SK-N-SH (cell line): ENCODE measurements at regions not wholly inside any gene's neighbourhood (a gene's known extent, or its start where the extent isn't known, plus 50 kb on each side); places are given as distances from the start of the nearest gene placed in this dataset.

Experiments
- CTCF ChIA-PET: fragments of 300-600, 350-600 bp; formaldehyde crosslinking; extraction: SDS; loops from one replicate; lab custom pipeline; 2021; lab: Yijun Ruan, JAX
- POLR2A ChIA-PET: fragments of 350-600 bp; sonication (Branson Sonifier 250); formaldehyde crosslinking; extraction: SDS; loops from one replicate; lab custom pipeline; 2020; ENCODE audit warnings: antibody characterized with exemption, inconsistent platforms; lab: Yijun Ruan, JAX
- DNase-seq: peaks from one replicate; pipeline ENCODE4 v3.0.0; 2012
- H2AFZ ChIP-seq: fragments of 200-600 bp; sonication (generic); 2 replicates; pipeline ENCODE4 v1.8.1; 2016; ENCODE audit warnings: antibody characterized with exemption, mild to moderate bottlenecking, low read depth
- H3F3A ChIP-seq: fragments of 200-600 bp; sonication (generic); replicated peaks from 2 replicates; pipeline ENCODE3; 2016; ENCODE audit warnings: antibody characterized with exemption, mild to moderate bottlenecking; ENCODE audit not compliant: insufficient read depth
- H3K27ac ChIP-seq, 2 experiments: fragments of 200-500 bp in 1 of 2; fragments of 200-600 bp in 1 of 2; sonication (Bioruptor generic) in 1 of 2; sonication (generic), shearing (Covaris generic) in 1 of 2; 2 replicates each; pipeline versions ENCODE4 v1.5.1 to v1.6.1; 2014 to 2016; ENCODE audit warnings: low read depth in 2 of 2, inconsistent platforms in 1 of 2, low read length in 1 of 2, mild to moderate bottlenecking in 1 of 2, mixed read lengths in 1 of 2
- H3K27me3 ChIP-seq: fragments of 200-600 bp; sonication (generic), shearing (Covaris generic); 2 replicates; pipeline ENCODE4 v1.6.1; 2016; ENCODE audit warnings: mixed run types; ENCODE audit not compliant: insufficient read depth
- H3K36me3 ChIP-seq, 2 experiments: fragments of 200-500 bp in 1 of 2; fragments of 200-600 bp in 1 of 2; sonication (Bioruptor generic) in 1 of 2; sonication (generic) in 1 of 2; replicated peaks in 1 of 2; 2 replicates each; pipeline versions ENCODE3 to v1.5.1; 2014 to 2016; ENCODE audit warnings: low read length in 1 of 2, mild to moderate bottlenecking in 1 of 2; ENCODE audit not compliant: insufficient read depth in 2 of 2, control insufficient read depth in 1 of 2
- H3K4me1 ChIP-seq, 2 experiments: fragments of 200-500 bp in 1 of 2; fragments of 200-600 bp in 1 of 2; sonication (Bioruptor generic) in 1 of 2; sonication (generic), shearing (Covaris generic) in 1 of 2; 2 replicates each; pipeline versions ENCODE4 v1.5.1 to v1.6.1; 2014 to 2016; ENCODE audit warnings: low read depth in 1 of 2, low read length in 1 of 2, mixed run types in 1 of 2; ENCODE audit not compliant: insufficient read depth in 2 of 2, control insufficient read depth in 1 of 2
- H3K4me2 ChIP-seq: fragments of 200-600 bp; sonication (generic), shearing (Covaris generic); 2 replicates; pipeline ENCODE4 v1.6.1; 2017; ENCODE audit warnings: mixed run types
- H3K4me3 ChIP-seq, 2 experiments: fragments of 200-500 bp in 1 of 2; fragments of 200-600 bp in 1 of 2; sonication (Bioruptor generic) in 1 of 2; sonication (generic), shearing (Covaris generic) in 1 of 2; 2 replicates each; pipeline versions ENCODE4 v1.5.1 to v1.8.1; 2014 to 2016; ENCODE audit warnings: low read depth in 2 of 2, inconsistent platforms in 1 of 2, low read length in 1 of 2, mild to moderate bottlenecking in 1 of 2, mixed read lengths in 1 of 2, moderate library complexity in 1 of 2
- H3K79me2 ChIP-seq: fragments of 200-600 bp; sonication (generic); 2 replicates; pipeline ENCODE4 v1.8.1; 2017; ENCODE audit warnings: mild to moderate bottlenecking; ENCODE audit not compliant: insufficient read depth
- H3K9ac ChIP-seq: fragments of 200-600 bp; sonication (generic); 2 replicates; pipeline ENCODE4 v1.6.1; 2017; ENCODE audit warnings: mixed run types
- H3K9me2 ChIP-seq: fragments of 200-600 bp; sonication (generic); 2 replicates; pipeline ENCODE4 v1.6.1; 2017; ENCODE audit warnings: mixed run types
- H3K9me3 ChIP-seq: fragments of 200-600 bp; sonication (generic); 2 replicates; pipeline ENCODE4 v1.6.1; 2017; ENCODE audit warnings: mixed run types, mild to moderate bottlenecking, moderate library complexity
- H4K20me1 ChIP-seq: fragments of 200-600 bp; sonication (generic); 2 replicates; pipeline ENCODE4 v1.6.1; 2017; ENCODE audit warnings: mild to moderate bottlenecking, mixed run types; ENCODE audit not compliant: insufficient read depth
- ELF1 ChIP-seq: IDR thresholded peaks from 2 replicates; pipeline ENCODE4 v1.4.0; 2012
- EP300 ChIP-seq, 2 experiments: IDR thresholded peaks; 2 replicates each; pipeline versions ENCODE4 v1.4.0 to v1.6.1; 2012; ENCODE audit warnings: borderline replicate concordance in 1 of 2, low read depth in 1 of 2, low read length in 1 of 2
- EZH2phosphoT487 ChIP-seq: fragments of 200-600 bp; sonication (generic); IDR thresholded peaks from 2 replicates; pipeline ENCODE4 v1.6.1; 2017; ENCODE audit warnings: low read depth, mixed run types, mild to moderate bottlenecking, antibody characterized with exemption, moderate library complexity, borderline replicate concordance
- FOXJ3 ChIP-seq: sonication (generic); formaldehyde crosslinking; IDR thresholded peaks from 2 replicates; pipeline ENCODE4 v1.5.1; 2020; ENCODE audit warnings: mild to moderate bottlenecking, missing genetic modification reagents
- FOXM1 ChIP-seq: IDR thresholded peaks from 2 replicates; pipeline ENCODE4 v1.4.0; 2012; ENCODE audit warnings: low read depth, mild to moderate bottlenecking
- GABPA ChIP-seq: IDR thresholded peaks from 2 replicates; pipeline ENCODE4 v1.4.0; 2012; ENCODE audit warnings: low read depth, mild to moderate bottlenecking
- NFIC ChIP-seq: IDR thresholded peaks from 2 replicates; pipeline ENCODE4 v1.4.0; 2012; ENCODE audit warnings: borderline replicate concordance
- NRF1 ChIP-seq: IDR thresholded peaks from 2 replicates; pipeline ENCODE4 v1.6.1; 2012; ENCODE audit warnings: low read depth, mild to moderate bottlenecking, low read length
- RAD21 ChIP-seq: IDR thresholded peaks from 2 replicates; pipeline ENCODE4 v1.6.1; 2012; ENCODE audit warnings: mild to moderate bottlenecking, low read length
- SIN3A ChIP-seq: IDR thresholded peaks from 2 replicates; pipeline ENCODE4 v1.6.1; 2012; ENCODE audit warnings: low read depth, mild to moderate bottlenecking, low read length, moderate library complexity, borderline replicate concordance
- TAF1 ChIP-seq: IDR thresholded peaks from 2 replicates; pipeline ENCODE4 v1.6.1; 2012; ENCODE audit warnings: low read depth, mild to moderate bottlenecking, low read length, moderate library complexity, borderline replicate concordance
- TCF12 ChIP-seq: IDR thresholded peaks from 2 replicates; pipeline ENCODE4 v1.4.0; 2012
- TEAD4 ChIP-seq: IDR thresholded peaks from 2 replicates; pipeline ENCODE4 v1.4.0; 2012; ENCODE audit warnings: mild to moderate bottlenecking, borderline replicate concordance; ENCODE audit not compliant: insufficient read depth
- USF2 ChIP-seq: fragments of 150-350 bp; IDR thresholded peaks from 2 replicates; pipeline ENCODE4 v1.6.1; 2017; ENCODE audit warnings: antibody characterized with exemption, low read length, low read depth, borderline replicate concordance
- YY1 ChIP-seq: IDR thresholded peaks from 2 replicates; pipeline ENCODE4 v1.4.0; 2012; ENCODE audit warnings: low read depth, mild to moderate bottlenecking
- WGBS: methylation state at CpG from one replicate; pipeline ENCODE4 v1.1.6; 2017; ENCODE audit warnings: low lambda C conversion rate; 5-methylcytosine and 5-hydroxymethylcytosine counted together
- TF ChIP-seq, protein P1 (sequence below): IDR thresholded peaks from 2 replicates; pipeline ENCODE4 v1.4.0; 2012; ENCODE audit warnings: low read depth, borderline replicate concordance
- TF ChIP-seq, protein P2 (sequence below): fragments of 200-600 bp; sonication (generic); IDR thresholded peaks from 2 replicates; pipeline ENCODE4 v1.6.1; 2017; ENCODE audit warnings: antibody characterized with exemption, mild to moderate bottlenecking, moderate library complexity
- TF ChIP-seq, protein P3 (sequence below): IDR thresholded peaks from 2 replicates; pipeline ENCODE4; 2012
- TF ChIP-seq, protein P4 (sequence below): IDR thresholded peaks from 2 replicates; pipeline ENCODE4 v1.4.0; 2012; ENCODE audit warnings: low read depth

GRCh38 chrX:34716302-34716701 is 59.2 kb upstream of the TMEM47 start:
- no peak overlapping the region for H3K9ac ChIP-seq
- H2AFZ ChIP-seq, result no peak overlapping the region
- H3K27ac ChIP-seq, result no peak overlapping the region
- no peaks in the 10 kb centered on the region for H3K9me2 ChIP-seq
- H3K27me3 ChIP-seq, result no peaks in the 10 kb centered on the region
- no peak for DNase-seq
- H3K4me3 ChIP-seq, result no peak overlapping the region
- H4K20me1 ChIP-seq, result no peaks in the 10 kb centered on the region
- under 1% methylated on average over 3 of the region's 3 CpGs for WGBS
- H3F3A ChIP-seq, result no peaks in the 10 kb centered on the region
- H3K4me2 ChIP-seq, result no peak overlapping the region
- no peaks in the 10 kb centered on the region for H3K79me2 ChIP-seq
- no peak for TF ChIP-seq YY1
- no peak for TF ChIP-seq SIN3A
- no peak for TF ChIP-seq TCF12
- no peak for TF ChIP-seq FOXJ3 (CRISPR knock-in tag)
- TF ChIP-seq TAF1, result no peak
- no peak for TF ChIP-seq FOXM1
- no peak for TF ChIP-seq NRF1
- TF ChIP-seq, protein P1, sequence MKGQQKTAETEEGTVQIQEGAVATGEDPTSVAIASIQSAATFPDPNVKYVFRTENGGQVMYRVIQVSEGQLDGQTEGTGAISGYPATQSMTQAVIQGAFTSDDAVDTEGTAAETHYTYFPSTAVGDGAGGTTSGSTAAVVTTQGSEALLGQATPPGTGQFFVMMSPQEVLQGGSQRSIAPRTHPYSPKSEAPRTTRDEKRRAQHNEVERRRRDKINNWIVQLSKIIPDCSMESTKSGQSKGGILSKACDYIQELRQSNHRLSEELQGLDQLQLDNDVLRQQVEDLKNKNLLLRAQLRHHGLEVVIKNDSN, result no peak
- no peak for TF ChIP-seq RAD21
- no peak for TF ChIP-seq EZH2phosphoT487
- no peak for TF ChIP-seq TEAD4
- no peak for TF ChIP-seq NFIC
- TF ChIP-seq, protein P2, sequence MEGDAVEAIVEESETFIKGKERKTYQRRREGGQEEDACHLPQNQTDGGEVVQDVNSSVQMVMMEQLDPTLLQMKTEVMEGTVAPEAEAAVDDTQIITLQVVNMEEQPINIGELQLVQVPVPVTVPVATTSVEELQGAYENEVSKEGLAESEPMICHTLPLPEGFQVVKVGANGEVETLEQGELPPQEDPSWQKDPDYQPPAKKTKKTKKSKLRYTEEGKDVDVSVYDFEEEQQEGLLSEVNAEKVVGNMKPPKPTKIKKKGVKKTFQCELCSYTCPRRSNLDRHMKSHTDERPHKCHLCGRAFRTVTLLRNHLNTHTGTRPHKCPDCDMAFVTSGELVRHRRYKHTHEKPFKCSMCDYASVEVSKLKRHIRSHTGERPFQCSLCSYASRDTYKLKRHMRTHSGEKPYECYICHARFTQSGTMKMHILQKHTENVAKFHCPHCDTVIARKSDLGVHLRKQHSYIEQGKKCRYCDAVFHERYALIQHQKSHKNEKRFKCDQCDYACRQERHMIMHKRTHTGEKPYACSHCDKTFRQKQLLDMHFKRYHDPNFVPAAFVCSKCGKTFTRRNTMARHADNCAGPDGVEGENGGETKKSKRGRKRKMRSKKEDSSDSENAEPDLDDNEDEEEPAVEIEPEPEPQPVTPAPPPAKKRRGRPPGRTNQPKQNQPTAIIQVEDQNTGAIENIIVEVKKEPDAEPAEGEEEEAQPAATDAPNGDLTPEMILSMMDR, result no peak
- no peak for TF ChIP-seq EP300 (IDR thresholded peaks at IDR 0.05; ENCODE audit: borderline replicate concordance in 1 of 2, low read depth in 1 of 2, low read length in 1 of 2)
- no peak for TF ChIP-seq ELF1
- TF ChIP-seq, protein P3, sequence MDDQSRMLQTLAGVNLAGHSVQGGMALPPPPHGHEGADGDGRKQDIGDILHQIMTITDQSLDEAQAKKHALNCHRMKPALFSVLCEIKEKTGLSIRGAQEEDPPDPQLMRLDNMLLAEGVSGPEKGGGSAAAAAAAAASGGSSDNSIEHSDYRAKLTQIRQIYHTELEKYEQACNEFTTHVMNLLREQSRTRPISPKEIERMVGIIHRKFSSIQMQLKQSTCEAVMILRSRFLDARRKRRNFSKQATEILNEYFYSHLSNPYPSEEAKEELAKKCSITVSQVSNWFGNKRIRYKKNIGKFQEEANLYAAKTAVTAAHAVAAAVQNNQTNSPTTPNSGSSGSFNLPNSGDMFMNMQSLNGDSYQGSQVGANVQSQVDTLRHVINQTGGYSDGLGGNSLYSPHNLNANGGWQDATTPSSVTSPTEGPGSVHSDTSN, result no peak
- TF ChIP-seq, protein P4, sequence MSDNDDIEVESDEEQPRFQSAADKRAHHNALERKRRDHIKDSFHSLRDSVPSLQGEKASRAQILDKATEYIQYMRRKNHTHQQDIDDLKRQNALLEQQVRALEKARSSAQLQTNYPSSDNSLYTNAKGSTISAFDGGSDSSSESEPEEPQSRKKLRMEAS, result no peak
- TF ChIP-seq GABPA, result no peak
- TF ChIP-seq USF2, result no peak
- no peaks in the 10 kb centered on the region for H3K36me3 ChIP-seq
- no peaks in the 10 kb centered on the region; a peak in 1 of 4 replicates for H3K4me1 ChIP-seq
- ChIA-PET POLR2A (no interaction called here), CTCF (no interaction called here)
- H3K9me3 ChIP-seq, result no peaks in the 10 kb centered on the region
